Skeletal muscle tissue (tissue), 3 donors: ENCODE measurements at regions not wholly inside any gene's neighbourhood (a gene's known extent, or its start where the extent isn't known, plus 50 kb on each side); places are given as distances from the start of the nearest gene placed in this dataset.
A peak's percentile ranks its signal among the peaks of the same experiment; 100 is the strongest.

Experiments used
- H3K27ac ChIP-seq: one replicate; pipeline ENCODE4 v1.7.0; 2013; ENCODE audit warnings: mild to moderate bottlenecking, low read depth, low read length, inconsistent platforms
- H3K27me3 ChIP-seq, 3 donors: one replicate each; pipeline ENCODE4 v1.7.0; 2013; ENCODE audit warnings: low read length in 3 of 3; ENCODE audit not compliant: control insufficient read depth in 3 of 3, insufficient read depth in 3 of 3
- H3K36me3 ChIP-seq, 3 donors: one replicate each; pipeline ENCODE4 v1.7.0; 2013; ENCODE audit warnings: low read length in 3 of 3; ENCODE audit not compliant: control insufficient read depth in 3 of 3, insufficient read depth in 3 of 3
- H3K4me1 ChIP-seq, 3 donors: one replicate each; pipeline ENCODE4 v1.7.0; 2013; ENCODE audit warnings: low read length in 3 of 3, mild to moderate bottlenecking in 3 of 3; ENCODE audit not compliant: control insufficient read depth in 3 of 3, insufficient read depth in 3 of 3
- H3K4me3 ChIP-seq, 3 donors: one replicate each; pipeline ENCODE4 v1.7.0; 2013; ENCODE audit warnings: low read length in 3 of 3
- H3K9ac ChIP-seq, 3 donors: one replicate each; pipeline ENCODE4 v1.7.0; 2013; ENCODE audit warnings: low read length in 3 of 3, mild to moderate bottlenecking in 3 of 3, moderate library complexity in 2 of 3, low read depth in 1 of 3
- H3K9me3 ChIP-seq, 3 donors: one replicate each; pipeline ENCODE4 v1.7.0; 2013; ENCODE audit warnings: low read length in 3 of 3; ENCODE audit not compliant: control insufficient read depth in 3 of 3
- donor health status: Osteomylitis.

- Histone ChIP-seq H3K27ac (no peak overlapping the region), H3K9me3 (no peaks in the 10 kb centered on the region), H3K27me3 (peaks cover 6 to 7% (median 6%) of the 10 kb centered on the region in 3 donors)
Measured at GRCh38 chr1:47631411-47631995, 193.7 kb downstream of the FOXD2 start.

GRCh38 chr1:47635111-47635510 is 197.3 kb downstream of the FOXD2 start:
- Histone ChIP-seq H3K4me1 (no peaks in the 10 kb centered on the region), H3K9me3 (no peaks in the 10 kb centered on the region), H3K27ac (no peak overlapping the region), H3K36me3 (no peaks in the 10 kb centered on the region), H3K27me3 (peaks cover 6 to 7% (median 6%) of the 10 kb centered on the region in 3 donors), H3K4me3 (no peak overlapping the region), H3K9ac (no peak overlapping the region)

More at GRCh38 chr1:47631411-47631995, 193.7 kb downstream of the FOXD2 start:
- no peaks in the 10 kb centered on the region for H3K4me1 ChIP-seq
- no peaks in the 10 kb centered on the region for H3K36me3 ChIP-seq
- H3K4me3 ChIP-seq, result no peak overlapping the region
- H3K9ac ChIP-seq, result no peak overlapping the region

- Histone ChIP-seq H3K9ac (no peak overlapping the region), H3K4me1 (no peaks in the 10 kb centered on the region), H3K36me3 (no peaks in the 10 kb centered on the region), H3K4me3 (no peak overlapping the region), H3K27me3 (peaks cover 5 to 6% (median 6%) of the 10 kb centered on the region in 3 donors), H3K27ac (no peak overlapping the region), H3K9me3 (no peaks in the 10 kb centered on the region)
Measured at GRCh38 chr1:47635597-47635996, 197.8 kb downstream of the FOXD2 start.

- Histone ChIP-seq H3K4me3 (no peak overlapping the region), H3K4me1 (no peaks in the 10 kb centered on the region), H3K36me3 (no peaks in the 10 kb centered on the region), H3K27ac (peak overlapping the region; percentile 55), H3K9ac (no peak overlapping the region), H3K27me3 (peaks cover 0 to 6% (median 4%) of the 10 kb centered on the region in 3 donors), H3K9me3 (no peaks in the 10 kb centered on the region)
Measured at GRCh38 chr1:47637111-47637685, 199.4 kb downstream of the FOXD2 start.

- Histone ChIP-seq H3K9ac (no peak overlapping the region), H3K9me3 (no peaks in the 10 kb centered on the region), H3K4me3 (no peak overlapping the region), H3K27ac (no peak overlapping the region), H3K27me3 (peaks cover 0 to 3% (median 2%) of the 10 kb centered on the region in 3 donors), H3K4me1 (peaks cover 0 to 2% (median 1%) of the 10 kb centered on the region in 3 donors), H3K36me3 (no peaks in the 10 kb centered on the region)
Measured at GRCh38 chr1:47638240-47638639, 200.4 kb downstream of the FOXD2 start.

- H3K36me3 ChIP-seq, result no peaks in the 10 kb centered on the region
- H3K4me1 ChIP-seq, result peaks cover 0 to 2% (median 2%) of the 10 kb centered on the region in 3 donors
- H3K9me3 ChIP-seq, result no peaks in the 10 kb centered on the region
- H3K27ac ChIP-seq, result no peak overlapping the region
- peaks cover 0 to 3% (median 2%) of the 10 kb centered on the region in 3 donors for H3K27me3 ChIP-seq
- H3K4me3 ChIP-seq, result no peak overlapping the region
- no peak overlapping the region for H3K9ac ChIP-seq
Measured at GRCh38 chr1:47638713-47639112, 200.9 kb downstream of the FOXD2 start.

GRCh38 chr1:47643306-47644211 is 205.7 kb downstream of the FOXD2 start:
- peaks cover 0 to 7% (median 3%) of the 10 kb centered on the region in 3 donors for H3K27me3 ChIP-seq
- H3K9me3 ChIP-seq, result no peaks in the 10 kb centered on the region
- H3K4me1 ChIP-seq, result peaks cover 0 to 14% (median 12%) of the 10 kb centered on the region in 3 donors
- H3K9ac ChIP-seq, result peak overlapping the region in 1 of 3 donors; percentile 16
- H3K4me3 ChIP-seq, result no peak overlapping the region
- no peaks in the 10 kb centered on the region for H3K36me3 ChIP-seq
- no peak overlapping the region for H3K27ac ChIP-seq

- H3K9me3 ChIP-seq, result no peaks in the 10 kb centered on the region
- H3K27ac ChIP-seq, result no peak overlapping the region
- H3K27me3 ChIP-seq, result peaks cover 0 to 7% (median 3%) of the 10 kb centered on the region in 3 donors
- no peak overlapping the region for H3K9ac ChIP-seq
- H3K36me3 ChIP-seq, result no peaks in the 10 kb centered on the region
- no peak overlapping the region for H3K4me3 ChIP-seq
- H3K4me1 ChIP-seq, result peaks cover 0 to 14% (median 12%) of the 10 kb centered on the region in 3 donors
Measured at GRCh38 chr1:47644212-47644573, 206.3 kb downstream of the FOXD2 start.

GRCh38 chr1:47645151-47645550 is 207.3 kb downstream of the FOXD2 start:
- Histone ChIP-seq H3K27me3 (peaks cover 0 to 7% (median 3%) of the 10 kb centered on the region in 3 donors), H3K9ac (no peak overlapping the region), H3K9me3 (no peaks in the 10 kb centered on the region), H3K4me1 (peaks cover 0 to 14% (median 12%) of the 10 kb centered on the region in 3 donors), H3K4me3 (no peak overlapping the region), H3K36me3 (no peaks in the 10 kb centered on the region), H3K27ac (peak overlapping the region; percentile 5)

- H3K9me3 ChIP-seq, result no peaks in the 10 kb centered on the region
- H3K4me1 ChIP-seq, result peaks cover 0 to 14% (median 14%) of the 10 kb centered on the region in 3 donors
- H3K9ac ChIP-seq, result no peak overlapping the region
- no peak overlapping the region for H3K4me3 ChIP-seq
- peaks cover 0 to 7% (median 0%) of the 10 kb centered on the region in 3 donors for H3K27me3 ChIP-seq
- H3K36me3 ChIP-seq, result no peaks in the 10 kb centered on the region
- H3K27ac ChIP-seq, result no peak overlapping the region
Measured at GRCh38 chr1:47646676-47647075, 208.8 kb downstream of the FOXD2 start.
